GM12864 (cell line): ENCODE measurements at regions not wholly inside any gene's neighbourhood (a gene's known extent, or its start where the extent isn't known, plus 50 kb on each side); places are given as distances from the start of the nearest gene placed in this dataset.

Experiments used
- DNase-seq: peaks from one replicate; pipeline ENCODE4 v3.0.0-alpha.2; 2011; ENCODE audit warnings: low read depth
- H3K4me3 ChIP-seq: 2 replicates; pipeline ENCODE4 v1.5.1; 2011; ENCODE audit warnings: mild to moderate bottlenecking, low read depth, low read length, control low read depth
- TF ChIP-seq, protein P1 (sequence below): IDR thresholded peaks from 2 replicates; pipeline ENCODE4 v1.5.1; 2011; ENCODE audit warnings: low read depth, mild to moderate bottlenecking, moderate library complexity, low read length, control low read depth, inconsistent platforms; ENCODE audit errors: missing control alignments

DNA sequence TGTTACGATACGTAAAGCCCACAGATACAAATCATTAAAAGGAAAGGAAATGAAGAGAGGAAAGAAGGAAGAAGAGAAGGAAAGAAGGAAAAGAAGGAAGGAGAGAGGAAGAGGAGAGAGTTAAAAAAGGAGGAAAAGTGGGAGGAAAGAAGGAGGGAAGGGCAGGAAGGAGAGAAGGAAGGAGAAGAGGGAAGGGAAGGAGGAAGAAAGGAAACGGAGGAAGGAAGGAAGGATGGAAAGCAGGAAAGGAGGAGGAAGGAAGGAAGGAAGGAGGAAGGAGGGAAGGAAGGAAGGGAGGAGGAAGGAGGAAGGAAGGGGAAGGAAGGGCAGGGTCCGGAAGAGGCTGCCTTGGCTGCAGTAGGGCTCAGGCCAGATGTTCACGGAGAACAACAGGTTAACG, 95.2 kb downstream of the ENGASE start:
- no peak for DNase-seq
- TF ChIP-seq, protein P1, sequence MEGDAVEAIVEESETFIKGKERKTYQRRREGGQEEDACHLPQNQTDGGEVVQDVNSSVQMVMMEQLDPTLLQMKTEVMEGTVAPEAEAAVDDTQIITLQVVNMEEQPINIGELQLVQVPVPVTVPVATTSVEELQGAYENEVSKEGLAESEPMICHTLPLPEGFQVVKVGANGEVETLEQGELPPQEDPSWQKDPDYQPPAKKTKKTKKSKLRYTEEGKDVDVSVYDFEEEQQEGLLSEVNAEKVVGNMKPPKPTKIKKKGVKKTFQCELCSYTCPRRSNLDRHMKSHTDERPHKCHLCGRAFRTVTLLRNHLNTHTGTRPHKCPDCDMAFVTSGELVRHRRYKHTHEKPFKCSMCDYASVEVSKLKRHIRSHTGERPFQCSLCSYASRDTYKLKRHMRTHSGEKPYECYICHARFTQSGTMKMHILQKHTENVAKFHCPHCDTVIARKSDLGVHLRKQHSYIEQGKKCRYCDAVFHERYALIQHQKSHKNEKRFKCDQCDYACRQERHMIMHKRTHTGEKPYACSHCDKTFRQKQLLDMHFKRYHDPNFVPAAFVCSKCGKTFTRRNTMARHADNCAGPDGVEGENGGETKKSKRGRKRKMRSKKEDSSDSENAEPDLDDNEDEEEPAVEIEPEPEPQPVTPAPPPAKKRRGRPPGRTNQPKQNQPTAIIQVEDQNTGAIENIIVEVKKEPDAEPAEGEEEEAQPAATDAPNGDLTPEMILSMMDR: no peak
- H3K4me3 ChIP-seq: no peak overlapping the region

DNA sequence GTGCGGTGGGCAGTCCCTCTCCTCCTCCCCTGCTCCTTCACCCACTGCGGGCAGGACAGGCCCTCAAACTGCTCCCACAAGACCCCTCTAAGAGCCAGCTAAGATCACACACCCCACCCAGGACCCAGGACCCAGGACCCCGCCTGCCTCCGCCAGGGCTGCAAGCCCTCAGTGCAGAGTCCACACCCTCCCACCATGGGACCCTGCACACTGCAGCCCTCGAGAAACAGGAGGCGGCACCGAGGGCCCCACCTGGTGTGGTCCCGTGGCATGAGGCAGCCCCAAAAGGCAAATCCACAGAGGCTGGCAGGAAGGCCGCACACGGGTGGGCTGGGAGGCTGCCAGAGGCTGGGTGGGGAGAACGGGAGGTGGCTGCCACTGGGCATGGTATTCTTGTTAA, 94.7 kb downstream of the ENGASE start:
- DNase-seq: no peak
- TF ChIP-seq, protein P1: no peak
- H3K4me3 ChIP-seq: no peak overlapping the region

DNA sequence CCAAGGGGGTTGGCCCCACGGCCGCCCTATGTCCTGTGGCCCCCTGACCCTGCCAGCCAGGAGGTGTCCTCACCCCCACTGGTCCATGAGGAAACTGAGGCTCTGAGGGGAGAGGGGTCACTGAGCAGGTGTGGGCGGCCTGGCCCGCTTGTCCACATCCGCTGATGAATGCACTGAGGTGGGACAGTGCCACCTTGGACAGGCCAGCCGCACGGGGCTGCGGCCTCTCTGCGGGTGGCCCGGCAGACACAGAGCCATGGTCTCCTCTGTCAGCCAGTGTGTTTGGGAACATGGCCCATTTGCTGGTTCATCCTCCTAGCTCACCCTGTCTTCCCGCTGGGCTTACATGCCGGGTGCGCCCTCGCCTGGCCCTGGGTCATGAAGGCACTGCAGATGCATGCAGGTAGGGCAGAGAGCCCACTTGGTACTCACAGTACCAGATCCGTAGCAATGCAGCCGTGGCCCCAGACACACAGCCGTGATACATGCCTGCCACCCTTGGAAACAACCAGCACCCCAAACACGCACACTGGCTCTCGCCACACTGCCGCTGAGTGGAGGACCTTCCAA, 93.9 kb downstream of the ENGASE start:
- no peak for DNase-seq
- TF ChIP-seq, protein P1: no peak
- no peak overlapping the region for H3K4me3 ChIP-seq

DNA sequence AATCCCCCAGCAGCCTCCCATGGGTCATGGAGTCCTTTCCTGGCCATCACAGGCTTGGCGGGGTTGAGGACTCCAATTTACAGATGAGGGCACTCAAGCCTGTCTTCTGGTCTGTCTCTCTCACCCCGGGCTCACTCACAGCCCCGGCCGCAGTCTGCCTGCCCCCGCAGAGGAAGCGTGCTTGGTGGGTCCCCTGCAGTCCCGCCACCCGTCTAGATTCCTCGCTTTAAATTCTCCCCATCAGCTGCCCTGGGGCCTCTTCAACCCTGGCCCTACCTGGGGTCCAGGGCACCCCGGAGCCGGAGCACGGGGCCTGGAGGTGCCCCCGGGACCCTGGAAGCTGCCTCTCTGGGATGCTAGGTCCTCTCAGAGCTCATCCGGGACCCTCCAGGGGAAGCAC, 92.9 kb downstream of the ENGASE start:
- TF ChIP-seq, protein P1: no peak
- no peak overlapping the region for H3K4me3 ChIP-seq
- DNase-seq: no peak

DNA sequence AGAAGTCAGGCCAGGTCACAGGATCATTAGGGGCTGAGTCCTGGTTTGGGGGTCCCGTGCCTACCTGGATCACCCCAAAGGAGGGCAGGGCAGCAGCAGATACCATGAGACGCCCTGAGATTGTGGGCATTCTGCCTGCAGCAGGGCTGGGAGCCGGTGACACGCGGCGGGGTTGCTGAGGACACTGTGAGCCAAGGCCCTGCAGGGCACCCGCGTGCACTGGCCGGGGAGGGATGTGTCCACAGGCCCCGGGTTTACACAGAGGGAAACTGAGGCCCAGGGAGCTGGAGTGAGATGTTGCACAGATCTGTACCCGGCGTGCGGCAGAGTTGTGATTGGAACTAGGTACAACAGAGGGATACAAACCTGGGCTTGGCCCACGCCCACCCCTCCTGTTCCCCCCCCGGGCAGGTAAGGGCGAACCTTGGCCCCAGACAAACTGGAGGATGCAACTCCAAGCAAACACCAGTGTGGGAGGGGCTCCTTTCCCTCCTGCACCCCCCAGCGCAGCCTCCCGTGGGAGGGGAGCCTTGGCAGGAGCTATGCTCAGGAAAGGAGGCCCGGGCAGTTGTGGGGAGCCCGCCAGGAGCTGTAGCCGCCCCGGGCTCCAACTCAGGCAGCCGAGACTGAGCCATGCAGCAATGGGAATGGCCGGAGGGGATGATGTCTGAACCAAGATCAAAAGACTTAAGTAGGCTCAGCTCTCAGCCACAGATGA, 91.3 kb downstream of the ENGASE start:
- TF ChIP-seq, protein P1: no peak
- DNase-seq: no peak
- no peak overlapping the region for H3K4me3 ChIP-seq

DNA sequence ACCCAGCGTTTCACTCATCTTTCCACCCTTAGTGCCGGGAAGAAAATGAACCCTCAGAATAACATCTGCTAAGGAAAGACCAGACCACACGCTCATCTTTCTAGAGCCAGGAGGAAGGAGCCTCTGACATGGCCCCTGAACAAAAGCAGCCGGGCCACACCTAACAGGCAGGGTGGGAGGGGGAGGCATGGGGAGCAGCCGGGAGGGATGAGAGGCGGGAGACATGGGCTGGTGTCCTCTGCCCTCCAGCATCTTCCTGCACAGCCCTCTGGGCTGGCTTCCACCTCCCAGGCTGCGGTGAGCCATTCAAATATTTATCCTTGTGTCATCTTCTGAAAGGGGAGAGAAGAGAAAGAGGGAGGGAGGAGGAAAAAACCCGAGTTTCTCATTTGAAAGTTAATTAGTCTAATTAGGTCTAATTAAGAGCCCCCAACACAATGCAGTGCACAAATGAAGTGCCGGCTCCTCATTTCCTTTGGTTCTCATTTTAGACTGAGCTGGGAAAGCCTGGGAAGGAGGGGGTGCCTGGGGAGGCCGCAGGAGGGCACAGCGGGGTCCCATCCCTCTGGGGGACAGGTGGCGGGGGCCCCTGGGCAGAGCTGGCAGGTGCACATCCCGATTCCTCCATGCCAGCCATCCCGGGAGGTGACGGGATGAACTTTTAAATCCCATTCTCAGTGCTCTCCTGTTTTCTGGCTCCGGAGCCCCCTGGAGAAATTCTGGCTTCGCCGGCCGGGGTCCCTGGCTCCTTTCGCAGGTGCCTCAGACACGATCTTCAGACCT, 90.5 kb downstream of the ENGASE start:
- TF ChIP-seq, protein P1: no peak
- no peak for DNase-seq

More for the DNA sequence above, 90.5 kb downstream of the ENGASE start:
- no peak overlapping the region for H3K4me3 ChIP-seq
